DMS153 (cell line): ENCODE measurements at regions not wholly inside any gene's neighbourhood (a gene's known extent, or its start where the extent isn't known, plus 50 kb on each side); places are given as distances from the start of the nearest gene placed in this dataset.
"Not testable (repeated sequence)": the region's sequence is repeated elsewhere in the genome, so short reads cannot be mapped to it uniquely, and the experiment has no call there.

Experiments used
- DNase-seq: peaks from one replicate; lab custom pipeline; 2025; lab: John Stamatoyannopoulos, UW

GRCh38 chr16:63512910-63513309 is 1476.7 kb upstream of the CDH8 start:
- DNase-seq, result no peak

- DNase-seq, result no peak
Observed at GRCh38 chr16:63497408-63497807, 1461.2 kb upstream of the CDH8 start.

- DNase-seq, result no peak
Observed at GRCh38 chr16:63496282-63496681, 1460.0 kb upstream of the CDH8 start.

- DNase-seq, result no peak
Observed at GRCh38 chr16:63488955-63489354, 1452.7 kb upstream of the CDH8 start.

GRCh38 chr16:63481060-63481459 is 1444.8 kb upstream of the CDH8 start:
- no peak for DNase-seq

GRCh38 chr16:63473725-63474124 is 1437.5 kb upstream of the CDH8 start:
- no peak for DNase-seq

GRCh38 chr16:63467513-63467912 is 1431.3 kb upstream of the CDH8 start:
- no peak for DNase-seq

GRCh38 chr16:63462316-63462715 is 1426.1 kb upstream of the CDH8 start:
- no peak for DNase-seq

GRCh38 chr16:63461248-63461841 is 1425.1 kb upstream of the CDH8 start:
- DNase-seq, result peak; percentile 54

GRCh38 chr16:63458846-63459245 is 1422.6 kb upstream of the CDH8 start:
- no peak for DNase-seq

- DNase-seq, result no peak
Observed at GRCh38 chr16:63457869-63458268, 1421.6 kb upstream of the CDH8 start.

- no peak for DNase-seq
Observed at GRCh38 chr16:63453261-63453660, 1417.0 kb upstream of the CDH8 start.

- DNase-seq, result peak; percentile 85
Observed at GRCh38 chr16:63447121-63447520, 1410.9 kb upstream of the CDH8 start.

- DNase-seq, result no peak
Observed at GRCh38 chr16:63442246-63442645, 1406.0 kb upstream of the CDH8 start.

GRCh38 chr16:63426275-63426870 is 1390.1 kb upstream of the CDH8 start:
- no peak for DNase-seq

GRCh38 chr16:63422715-63423114 is 1386.5 kb upstream of the CDH8 start:
- no peak for DNase-seq

GRCh38 chr16:63416712-63417111 is 1380.5 kb upstream of the CDH8 start:
- DNase-seq, result no peak

GRCh38 chr16:63415014-63415413 is 1378.8 kb upstream of the CDH8 start:
- DNase-seq, result no peak

GRCh38 chr16:63410594-63410993 is 1374.4 kb upstream of the CDH8 start:
- DNase-seq, result no peak

- DNase-seq, result no peak
Observed at GRCh38 chr16:63403792-63404191, 1367.6 kb upstream of the CDH8 start.

- DNase-seq, result not testable (repeated sequence)
Observed at GRCh38 chr16:63388277-63388676, 1352.0 kb upstream of the CDH8 start.

GRCh38 chr16:63385714-63386432 is 1349.6 kb upstream of the CDH8 start:
- DNase-seq, result peak; percentile 6

- no peak for DNase-seq
Observed at GRCh38 chr16:63373744-63374143, 1337.5 kb upstream of the CDH8 start.

GRCh38 chr16:63372815-63373214 is 1336.6 kb upstream of the CDH8 start:
- no peak for DNase-seq
